ENCODE measurements at regions not wholly inside any gene's neighbourhood (a gene's known extent, or its start where the extent isn't known, plus 50 kb on each side); places are given as distances from the start of the nearest gene placed in this dataset.

GRCh38 chr1:226816576-226816975 is 53.8 kb upstream of the PSEN2 start:
- DNase-seq (ENCODE audit: low read depth) = peak; percentile 72

GRCh38 chr1:226814751-226815537 is 55.5 kb upstream of the PSEN2 start:
- DNase-seq (ENCODE audit: low read depth) = peak; percentile 71

- DNase-seq (ENCODE audit: low read depth) = no peak
Observed at GRCh38 chr1:226813671-226814591, 56.5 kb upstream of the PSEN2 start.

- no peak for DNase-seq (ENCODE audit: low read depth)
Observed at GRCh38 chr1:226810681-226811080, 59.7 kb upstream of the PSEN2 start.

- DNase-seq (ENCODE audit: low read depth) = peak; percentile 14
Observed at GRCh38 chr1:226809785-226810571, 60.4 kb upstream of the PSEN2 start.

- DNase-seq (ENCODE audit: low read depth) = no peak
Observed at GRCh38 chr1:226808501-226808900, 61.9 kb upstream of the PSEN2 start.

- DNase-seq (ENCODE audit: low read depth) = no peak
Observed at GRCh38 chr1:226806988-226807387, 63.4 kb upstream of the PSEN2 start.

GRCh38 chr1:226804907-226805759 is 65.3 kb upstream of the PSEN2 start:
- DNase-seq (ENCODE audit: low read depth) = no peak

- DNase-seq (ENCODE audit: low read depth) = no peak
Observed at GRCh38 chr1:226800763-226801380, 61.8 kb upstream of the ITPKB start.

- DNase-seq (ENCODE audit: low read depth) = no peak
Observed at GRCh38 chr1:226799634-226800281, 60.7 kb upstream of the ITPKB start.

GRCh38 chr1:226798427-226799411 is 59.6 kb upstream of the ITPKB start:
- DNase-seq (ENCODE audit: low read depth) = no peak

- DNase-seq (ENCODE audit: low read depth) = no peak
Observed at GRCh38 chr1:226797151-226797550, 58.1 kb upstream of the ITPKB start.

GRCh38 chr1:226793620-226794276 is 54.7 kb upstream of the ITPKB start:
- DNase-seq (ENCODE audit: low read depth) = no peak

- DNase-seq (ENCODE audit: low read depth) = no peak
Observed at GRCh38 chr1:226792368-226792767, 53.3 kb upstream of the ITPKB start.

- no peak for DNase-seq (ENCODE audit: low read depth)
Observed at GRCh38 chr1:226790545-226791181, 51.6 kb upstream of the ITPKB start.

GRCh38 chr1:226788965-226789364 is 49.9 kb upstream of the ITPKB start:
- no peak for DNase-seq (ENCODE audit: low read depth)

Measured in iris pigment epithelial cell (primary cell).